WI38 (cell line): ENCODE measurements at regions not wholly inside any gene's neighbourhood (a gene's known extent, or its start where the extent isn't known, plus 50 kb on each side); places are given as distances from the start of the nearest gene placed in this dataset.

Experiments used
- H3K4me3 ChIP-seq: 2 replicates; pipeline ENCODE4 v1.5.1; 2011; ENCODE audit warnings: low read depth, mild to moderate bottlenecking, control low read depth, low read length
- TF ChIP-seq, protein P1 (sequence below): IDR thresholded peaks from 2 replicates; pipeline ENCODE4 v1.5.1; 2012; ENCODE audit warnings: low read depth, mild to moderate bottlenecking, control low read depth, low read length

DNA sequence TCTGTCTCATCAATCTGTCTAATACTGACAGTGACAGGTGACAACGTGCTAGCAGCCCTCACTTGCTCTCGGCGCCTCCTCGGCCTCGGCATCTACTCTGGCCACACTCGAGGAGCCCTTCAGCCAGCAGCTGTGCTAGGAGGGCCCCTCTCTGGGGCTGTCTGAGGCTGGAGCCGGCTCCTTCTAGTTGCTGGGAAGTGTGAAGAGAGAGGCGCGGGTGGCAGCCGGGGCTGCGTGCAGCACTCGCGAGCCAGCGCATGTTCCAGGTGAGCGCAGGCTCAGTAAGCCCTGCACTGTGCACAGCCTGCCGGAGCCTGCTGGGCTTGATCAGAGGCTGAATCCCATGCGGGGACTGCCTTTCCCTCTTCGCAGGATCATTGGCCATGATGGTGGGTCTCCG is 330.7 kb downstream of the CDH10 start:
- TF ChIP-seq, protein P1, sequence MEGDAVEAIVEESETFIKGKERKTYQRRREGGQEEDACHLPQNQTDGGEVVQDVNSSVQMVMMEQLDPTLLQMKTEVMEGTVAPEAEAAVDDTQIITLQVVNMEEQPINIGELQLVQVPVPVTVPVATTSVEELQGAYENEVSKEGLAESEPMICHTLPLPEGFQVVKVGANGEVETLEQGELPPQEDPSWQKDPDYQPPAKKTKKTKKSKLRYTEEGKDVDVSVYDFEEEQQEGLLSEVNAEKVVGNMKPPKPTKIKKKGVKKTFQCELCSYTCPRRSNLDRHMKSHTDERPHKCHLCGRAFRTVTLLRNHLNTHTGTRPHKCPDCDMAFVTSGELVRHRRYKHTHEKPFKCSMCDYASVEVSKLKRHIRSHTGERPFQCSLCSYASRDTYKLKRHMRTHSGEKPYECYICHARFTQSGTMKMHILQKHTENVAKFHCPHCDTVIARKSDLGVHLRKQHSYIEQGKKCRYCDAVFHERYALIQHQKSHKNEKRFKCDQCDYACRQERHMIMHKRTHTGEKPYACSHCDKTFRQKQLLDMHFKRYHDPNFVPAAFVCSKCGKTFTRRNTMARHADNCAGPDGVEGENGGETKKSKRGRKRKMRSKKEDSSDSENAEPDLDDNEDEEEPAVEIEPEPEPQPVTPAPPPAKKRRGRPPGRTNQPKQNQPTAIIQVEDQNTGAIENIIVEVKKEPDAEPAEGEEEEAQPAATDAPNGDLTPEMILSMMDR = no peak
- no peak overlapping the region for H3K4me3 ChIP-seq

- TF ChIP-seq, protein P1 = no peak
- H3K4me3 ChIP-seq = no peak overlapping the region
Observed at GRCh38 chr5:24320643-24321042, 324.1 kb downstream of the CDH10 start.

GRCh38 chr5:24325306-24325832 is 319.4 kb downstream of the CDH10 start:
- no peak overlapping the region for H3K4me3 ChIP-seq
- TF ChIP-seq, protein P1 = no peak

DNA sequence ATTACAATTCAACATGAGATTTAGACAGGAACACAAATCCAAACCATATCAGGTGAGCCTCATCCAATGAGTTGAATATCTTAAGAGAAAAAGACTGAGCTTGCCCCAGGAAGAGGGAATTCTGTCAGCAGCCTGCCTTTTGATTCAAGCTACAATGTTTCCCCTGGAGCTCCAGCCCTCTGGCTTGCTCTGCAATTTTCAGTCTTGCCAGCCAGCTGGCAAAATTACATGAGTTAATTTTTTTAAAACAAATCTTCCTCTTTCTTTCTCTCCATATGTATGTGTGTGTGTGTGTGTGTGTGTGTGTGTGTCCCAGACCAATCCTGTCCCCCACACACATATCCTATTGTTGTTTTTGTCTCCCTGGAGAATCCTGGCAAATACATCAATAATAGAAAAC is 313.2 kb downstream of the CDH10 start:
- H3K4me3 ChIP-seq = no peak overlapping the region
- TF ChIP-seq, protein P1 = no peak

DNA sequence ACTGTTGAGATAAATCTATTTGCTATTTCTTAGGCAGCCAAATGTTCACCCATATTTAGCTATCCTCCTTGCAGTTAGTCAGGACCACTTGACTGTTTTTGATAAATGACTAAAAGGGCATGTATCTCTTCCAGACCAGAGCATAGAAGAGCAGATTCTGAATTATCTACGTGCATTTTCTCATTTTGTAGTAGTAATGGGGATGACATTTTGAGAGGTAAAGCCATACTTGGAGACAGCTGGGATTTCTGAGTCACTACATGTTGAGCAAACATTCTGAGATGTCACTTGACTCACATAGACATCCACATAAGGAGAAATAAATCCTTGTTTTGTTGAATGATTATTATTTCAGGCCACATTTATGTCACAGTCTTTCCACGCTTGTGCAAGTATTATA is 297.6 kb downstream of the CDH10 start:
- TF ChIP-seq, protein P1 = no peak
- H3K4me3 ChIP-seq = no peak overlapping the region

DNA sequence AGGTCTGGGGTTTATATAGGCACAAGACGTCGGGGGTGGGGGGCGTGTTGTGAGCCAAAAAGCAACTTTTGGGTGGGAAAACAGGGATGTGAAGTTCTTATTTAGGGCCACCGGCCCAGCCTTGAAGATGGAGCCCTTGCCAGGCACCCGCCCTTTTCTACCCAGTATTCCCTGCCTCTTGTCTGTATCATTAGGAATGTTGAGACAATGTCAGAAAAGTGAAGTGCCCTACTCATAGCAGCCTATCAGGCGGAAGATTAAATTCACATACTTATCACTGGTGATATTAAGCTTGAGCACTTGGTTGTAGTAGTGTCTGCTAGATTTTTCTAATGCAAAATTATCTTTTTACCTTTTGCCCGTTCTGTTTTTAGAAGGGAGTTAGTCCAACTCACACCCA is 293.5 kb downstream of the CDH10 start:
- TF ChIP-seq, protein P1 = no peak
- no peak overlapping the region for H3K4me3 ChIP-seq

GRCh38 chr5:24353016-24353415 is 291.8 kb downstream of the CDH10 start:
- TF ChIP-seq, protein P1 = no peak
- no peak overlapping the region for H3K4me3 ChIP-seq
